ENCODE measurements at regions not wholly inside any gene's neighbourhood (a gene's known extent, or its start where the extent isn't known, plus 50 kb on each side); places are given as distances from the start of the nearest gene placed in this dataset.

DNA sequence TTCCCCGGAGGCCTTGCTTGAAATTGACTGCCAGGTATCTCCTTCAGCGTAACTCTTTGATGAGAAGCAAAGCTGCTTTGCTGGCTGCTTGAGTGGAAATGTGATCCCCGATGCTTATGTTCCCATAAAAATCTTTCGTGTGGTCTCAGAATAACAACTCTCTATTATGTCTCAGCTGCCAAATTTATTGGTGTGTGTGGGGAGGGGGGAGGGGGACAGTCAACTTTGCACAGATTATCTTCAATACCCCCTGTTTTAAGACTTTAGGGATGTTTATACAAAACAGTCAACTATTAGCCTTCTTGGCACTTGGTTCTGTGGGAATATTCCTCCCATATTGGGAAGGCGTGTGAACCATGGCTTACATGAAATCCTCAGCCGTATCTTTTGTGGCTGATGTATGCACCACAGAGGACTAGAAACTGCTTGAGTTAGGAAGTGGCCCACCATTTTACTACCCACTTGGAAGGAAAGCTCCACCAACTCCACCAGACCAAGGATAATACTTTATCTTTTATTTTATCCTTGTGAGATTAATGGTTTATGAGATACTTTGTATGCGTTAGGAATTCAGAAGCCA, 101.5 kb upstream of the SLC24A3 start (continued):
- TF ChIP-seq, protein P1, sequence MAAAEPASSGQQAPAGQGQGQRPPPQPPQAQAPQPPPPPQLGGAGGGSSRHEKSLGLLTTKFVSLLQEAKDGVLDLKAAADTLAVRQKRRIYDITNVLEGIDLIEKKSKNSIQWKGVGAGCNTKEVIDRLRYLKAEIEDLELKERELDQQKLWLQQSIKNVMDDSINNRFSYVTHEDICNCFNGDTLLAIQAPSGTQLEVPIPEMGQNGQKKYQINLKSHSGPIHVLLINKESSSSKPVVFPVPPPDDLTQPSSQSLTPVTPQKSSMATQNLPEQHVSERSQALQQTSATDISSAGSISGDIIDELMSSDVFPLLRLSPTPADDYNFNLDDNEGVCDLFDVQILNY (CRISPR knock-in tag; IDR thresholded peaks at IDR 0.05): no peak
- TF ChIP-seq ZNF416 (CRISPR knock-in tag; IDR thresholded peaks at IDR 0.05) (no peak), SMAD4 (CRISPR knock-in tag; IDR thresholded peaks at IDR 0.05) (no peak)
- TF ChIP-seq, protein P2, sequence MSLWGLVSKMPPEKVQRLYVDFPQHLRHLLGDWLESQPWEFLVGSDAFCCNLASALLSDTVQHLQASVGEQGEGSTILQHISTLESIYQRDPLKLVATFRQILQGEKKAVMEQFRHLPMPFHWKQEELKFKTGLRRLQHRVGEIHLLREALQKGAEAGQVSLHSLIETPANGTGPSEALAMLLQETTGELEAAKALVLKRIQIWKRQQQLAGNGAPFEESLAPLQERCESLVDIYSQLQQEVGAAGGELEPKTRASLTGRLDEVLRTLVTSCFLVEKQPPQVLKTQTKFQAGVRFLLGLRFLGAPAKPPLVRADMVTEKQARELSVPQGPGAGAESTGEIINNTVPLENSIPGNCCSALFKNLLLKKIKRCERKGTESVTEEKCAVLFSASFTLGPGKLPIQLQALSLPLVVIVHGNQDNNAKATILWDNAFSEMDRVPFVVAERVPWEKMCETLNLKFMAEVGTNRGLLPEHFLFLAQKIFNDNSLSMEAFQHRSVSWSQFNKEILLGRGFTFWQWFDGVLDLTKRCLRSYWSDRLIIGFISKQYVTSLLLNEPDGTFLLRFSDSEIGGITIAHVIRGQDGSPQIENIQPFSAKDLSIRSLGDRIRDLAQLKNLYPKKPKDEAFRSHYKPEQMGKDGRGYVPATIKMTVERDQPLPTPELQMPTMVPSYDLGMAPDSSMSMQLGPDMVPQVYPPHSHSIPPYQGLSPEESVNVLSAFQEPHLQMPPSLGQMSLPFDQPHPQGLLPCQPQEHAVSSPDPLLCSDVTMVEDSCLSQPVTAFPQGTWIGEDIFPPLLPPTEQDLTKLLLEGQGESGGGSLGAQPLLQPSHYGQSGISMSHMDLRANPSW (CRISPR knock-in tag; conservative IDR thresholded peaks at IDR 0.05; ENCODE audit: low read depth): no peak

DNA sequence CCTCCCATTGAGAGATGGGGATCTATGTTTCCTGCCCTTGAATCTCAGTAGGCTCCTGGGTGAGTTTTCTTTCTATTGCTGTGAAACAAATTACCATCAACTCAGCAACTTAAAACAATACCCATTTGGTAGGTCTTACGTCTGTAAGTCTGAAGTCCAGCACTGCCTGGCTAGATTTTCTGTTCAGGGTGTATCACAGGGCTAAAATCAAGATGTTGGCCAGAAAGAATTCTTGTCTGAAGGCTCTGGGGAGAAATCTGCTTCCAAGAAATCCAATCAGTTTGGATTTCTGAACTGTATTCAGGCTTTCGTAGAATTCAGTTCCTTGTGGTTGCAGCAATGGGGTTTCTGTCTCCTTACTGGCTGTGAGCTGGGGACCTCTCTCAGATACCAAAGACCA, 99.6 kb upstream of the SLC24A3 start:
- Mint-ChIP-seq H3K27ac (no peak overlapping the region), H3K9me3 (peaks cover 20% of the 10 kb centered on the region), H3K36me3 (peaks cover 10% of the 10 kb centered on the region), H3K27me3 (ENCODE audit: low read depth) (no peaks in the 10 kb centered on the region; the same call in 1 of the 2 replicates), H3K4me3 (no peak overlapping the region), H3K4me1 (no peaks in the 10 kb centered on the region)
- ChIA-PET CTCF (no interaction called here), POLR2A (no interaction called here)
- ATAC-seq: no peak
- no peak for DNase-seq (ENCODE audit: low spot score)
- no peak for TF ChIP-seq ZNF121 (CRISPR knock-in tag; IDR thresholded peaks at IDR 0.05)
- no peak for TF ChIP-seq MYBL2 (CRISPR knock-in tag; IDR thresholded peaks at IDR 0.05)

DNA sequence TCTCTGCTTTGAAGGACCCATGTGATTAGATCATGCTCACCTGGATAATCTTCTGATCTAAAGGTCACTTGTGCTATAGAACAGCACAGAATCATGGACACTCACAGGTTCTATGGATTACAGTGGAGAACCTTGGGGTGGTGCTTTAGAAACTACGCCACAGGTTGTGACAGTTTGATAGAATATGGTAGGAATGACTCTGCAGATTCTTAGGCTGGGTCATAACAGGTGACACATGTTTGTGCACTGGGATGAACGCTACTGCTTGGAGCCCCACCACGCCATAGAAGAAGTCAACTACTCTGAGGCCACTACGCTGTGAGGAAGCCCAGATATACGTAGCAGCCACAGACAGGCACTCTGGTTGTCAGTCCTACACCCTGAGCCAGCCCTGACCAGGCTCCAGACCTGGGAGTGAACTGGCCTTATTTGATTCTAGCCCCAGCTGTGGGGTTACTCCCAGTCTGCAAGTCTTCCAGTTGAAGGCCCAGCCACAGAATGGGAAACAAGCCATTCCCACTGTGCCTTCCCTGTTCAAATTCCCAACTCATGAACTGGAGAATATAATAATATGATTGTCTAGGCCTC, 99.0 kb upstream of the SLC24A3 start:
- no peak for ATAC-seq
- Mint-ChIP-seq H3K9me3 (peaks cover 14% of the 10 kb centered on the region), H3K27me3 (ENCODE audit: low read depth) (no peaks in the 10 kb centered on the region; the same call in 1 of the 2 replicates), H3K4me1 (no peaks in the 10 kb centered on the region), H3K36me3 (peaks cover 5% of the 10 kb centered on the region), H3K4me3 (no peak overlapping the region), H3K27ac (no peak overlapping the region)
- TF ChIP-seq ZNF219 (CRISPR knock-in tag; IDR thresholded peaks at IDR 0.05; ENCODE audit: borderline replicate concordance): no peak
- TF ChIP-seq SP1 (CRISPR knock-in tag; conservative IDR thresholded peaks at IDR 0.05): no peak
- TF ChIP-seq, protein P3, sequence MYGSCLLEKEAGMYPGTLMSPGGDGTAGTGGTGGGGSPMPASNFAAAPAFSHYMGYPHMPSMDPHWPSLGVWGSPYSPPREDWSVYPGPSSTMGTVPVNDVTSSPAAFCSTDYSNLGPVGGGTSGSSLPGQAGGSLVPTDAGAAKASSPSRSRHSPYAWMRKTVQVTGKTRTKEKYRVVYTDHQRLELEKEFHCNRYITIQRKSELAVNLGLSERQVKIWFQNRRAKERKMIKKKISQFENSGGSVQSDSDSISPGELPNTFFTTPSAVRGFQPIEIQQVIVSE (CRISPR knock-in tag; IDR thresholded peaks at IDR 0.05; ENCODE audit: borderline replicate concordance): no peak
- TF ChIP-seq ZNF317 (CRISPR knock-in tag; IDR thresholded peaks at IDR 0.05; ENCODE audit: borderline replicate concordance, low read depth): no peak
- no peak for TF ChIP-seq FOXP1 (CRISPR knock-in tag; IDR thresholded peaks at IDR 0.05; ENCODE audit: borderline replicate concordance)
- TF ChIP-seq ZNF416 (CRISPR knock-in tag; IDR thresholded peaks at IDR 0.05): no peak
- TF ChIP-seq ESRRA (CRISPR knock-in tag; IDR thresholded peaks at IDR 0.05; ENCODE audit: borderline replicate concordance): no peak
- no peak for TF ChIP-seq PRRX2 (CRISPR knock-in tag; IDR thresholded peaks at IDR 0.05)
- no peak for TF ChIP-seq ZBTB21 (CRISPR knock-in tag; IDR thresholded peaks at IDR 0.05; ENCODE audit: borderline replicate concordance)
- TF ChIP-seq CBFB (CRISPR knock-in tag; IDR thresholded peaks at IDR 0.05; ENCODE audit: low read depth): no peak
- TF ChIP-seq SMAD3 (CRISPR knock-in tag; IDR thresholded peaks at IDR 0.05; ENCODE audit: borderline replicate concordance): no peak
- TF ChIP-seq, protein P1 (CRISPR knock-in tag; IDR thresholded peaks at IDR 0.05): no peak
- TF ChIP-seq OVOL2 (CRISPR knock-in tag; IDR thresholded peaks at IDR 0.05; ENCODE audit: borderline replicate concordance): no peak
- TF ChIP-seq, protein P4, sequence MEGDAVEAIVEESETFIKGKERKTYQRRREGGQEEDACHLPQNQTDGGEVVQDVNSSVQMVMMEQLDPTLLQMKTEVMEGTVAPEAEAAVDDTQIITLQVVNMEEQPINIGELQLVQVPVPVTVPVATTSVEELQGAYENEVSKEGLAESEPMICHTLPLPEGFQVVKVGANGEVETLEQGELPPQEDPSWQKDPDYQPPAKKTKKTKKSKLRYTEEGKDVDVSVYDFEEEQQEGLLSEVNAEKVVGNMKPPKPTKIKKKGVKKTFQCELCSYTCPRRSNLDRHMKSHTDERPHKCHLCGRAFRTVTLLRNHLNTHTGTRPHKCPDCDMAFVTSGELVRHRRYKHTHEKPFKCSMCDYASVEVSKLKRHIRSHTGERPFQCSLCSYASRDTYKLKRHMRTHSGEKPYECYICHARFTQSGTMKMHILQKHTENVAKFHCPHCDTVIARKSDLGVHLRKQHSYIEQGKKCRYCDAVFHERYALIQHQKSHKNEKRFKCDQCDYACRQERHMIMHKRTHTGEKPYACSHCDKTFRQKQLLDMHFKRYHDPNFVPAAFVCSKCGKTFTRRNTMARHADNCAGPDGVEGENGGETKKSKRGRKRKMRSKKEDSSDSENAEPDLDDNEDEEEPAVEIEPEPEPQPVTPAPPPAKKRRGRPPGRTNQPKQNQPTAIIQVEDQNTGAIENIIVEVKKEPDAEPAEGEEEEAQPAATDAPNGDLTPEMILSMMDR (IDR thresholded peaks at IDR 0.05): no peak
- no peak for TF ChIP-seq NR1H2 (CRISPR knock-in tag; IDR thresholded peaks at IDR 0.05)
- TF ChIP-seq, protein P5, sequence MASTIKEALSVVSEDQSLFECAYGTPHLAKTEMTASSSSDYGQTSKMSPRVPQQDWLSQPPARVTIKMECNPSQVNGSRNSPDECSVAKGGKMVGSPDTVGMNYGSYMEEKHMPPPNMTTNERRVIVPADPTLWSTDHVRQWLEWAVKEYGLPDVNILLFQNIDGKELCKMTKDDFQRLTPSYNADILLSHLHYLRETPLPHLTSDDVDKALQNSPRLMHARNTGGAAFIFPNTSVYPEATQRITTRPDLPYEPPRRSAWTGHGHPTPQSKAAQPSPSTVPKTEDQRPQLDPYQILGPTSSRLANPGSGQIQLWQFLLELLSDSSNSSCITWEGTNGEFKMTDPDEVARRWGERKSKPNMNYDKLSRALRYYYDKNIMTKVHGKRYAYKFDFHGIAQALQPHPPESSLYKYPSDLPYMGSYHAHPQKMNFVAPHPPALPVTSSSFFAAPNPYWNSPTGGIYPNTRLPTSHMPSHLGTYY (CRISPR knock-in tag; IDR thresholded peaks at IDR 0.05): no peak
- TF ChIP-seq IRF2 (CRISPR knock-in tag; IDR thresholded peaks at IDR 0.05; ENCODE audit: borderline replicate concordance, low read depth): no peak
- TF ChIP-seq, protein P2 (CRISPR knock-in tag; conservative IDR thresholded peaks at IDR 0.05; ENCODE audit: low read depth): no peak
- no peak for DNase-seq (ENCODE audit: low spot score)
- ChIA-PET CTCF (no interaction called here), POLR2A (no interaction called here)

All from WTC11 (cell line).